Cerebellar nuclear complex (tissue), 1 donor: ENCODE measurements at regions not wholly inside any gene's neighbourhood (a gene's known extent, or its start where the extent isn't known, plus 50 kb on each side); places are given as distances from the start of the nearest gene placed in this dataset.
"Not testable (repeated sequence)": the region's sequence is repeated elsewhere in the genome, so short reads cannot be mapped to it uniquely, and the experiment has no call there.

ENCODE experiments used
- DNase-seq, 2 experiments: peaks; one replicate each; lab custom pipeline; 2025; lab: John Stamatoyannopoulos, UW

- DNase-seq = no peak
These were observed 138.3 kb downstream of the ANXA2 start for GRCh38 chr15:60259469-60259868.

GRCh38 chr15:60264088-60264487, 133.7 kb downstream of the ANXA2 start:
- no peak for DNase-seq

GRCh38 chr15:60264566-60264965, 133.2 kb downstream of the ANXA2 start:
- DNase-seq = no peak

- DNase-seq = no peak
These were observed 132.7 kb downstream of the ANXA2 start for GRCh38 chr15:60265057-60265456.

- DNase-seq = no peak
These were observed 125.2 kb downstream of the ANXA2 start for GRCh38 chr15:60272623-60273022.

GRCh38 chr15:60275624-60276023, 122.2 kb downstream of the ANXA2 start:
- DNase-seq = no peak

- DNase-seq = no peak
These were observed 118.9 kb downstream of the ANXA2 start for GRCh38 chr15:60278879-60279278.

- no peak for DNase-seq
These were observed 117.5 kb downstream of the ANXA2 start for GRCh38 chr15:60280259-60280658.

- no peak for DNase-seq
These were observed 113.8 kb downstream of the ANXA2 start for GRCh38 chr15:60283936-60284335.

- not testable (repeated sequence) for DNase-seq
These were observed 101.9 kb downstream of the ANXA2 start for GRCh38 chr15:60295901-60296300.

- DNase-seq = no peak
These were observed 100.7 kb downstream of the ANXA2 start for GRCh38 chr15:60297047-60297446.
